22Rv1 (cell line): ENCODE measurements at regions not wholly inside any gene's neighbourhood (a gene's known extent, or its start where the extent isn't known, plus 50 kb on each side); places are given as distances from the start of the nearest gene placed in this dataset.
"Not testable (repeated sequence)": the region's sequence is repeated elsewhere in the genome, so short reads cannot be mapped to it uniquely, and the experiment has no call there.

Experiments used
- H3K27ac ChIP-seq: fragments of 450-650 bp; 2 replicates; pipeline ENCODE4 v1.5.1; 2017
- ZFX ChIP-seq: fragments of 450-650 bp; IDR thresholded peaks from 2 replicates; pipeline ENCODE4 v1.6.1; 2017; ENCODE audit warnings: antibody characterized with exemption, borderline replicate concordance
- TF ChIP-seq, protein P1 (sequence below): fragments of 450-650 bp; IDR thresholded peaks from 2 replicates; pipeline ENCODE4 v1.5.1; 2017; ENCODE audit warnings: mild to moderate bottlenecking

DNA sequence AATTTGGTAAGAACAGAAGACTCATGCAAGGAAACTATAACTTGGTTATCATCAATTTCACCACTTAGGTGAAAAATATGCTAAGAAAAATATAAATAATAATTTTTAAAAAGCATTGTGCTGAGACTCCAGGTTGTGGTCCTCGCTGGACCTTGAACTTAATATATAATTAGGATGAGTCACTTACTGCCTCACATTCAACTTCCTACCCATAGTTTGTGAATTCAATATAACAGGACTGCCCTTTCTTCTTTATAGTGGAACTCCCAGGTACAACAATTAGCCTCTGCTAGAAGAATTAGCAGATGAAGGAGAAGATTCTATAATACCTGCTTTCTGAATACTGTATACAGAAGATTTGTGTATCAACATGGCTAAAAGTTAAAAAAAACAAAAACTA lies 149.1 kb upstream of the SPRED1 start:
- H3K27ac ChIP-seq, result no peak overlapping the region
- no peak for TF ChIP-seq ZFX
- TF ChIP-seq, protein P1, sequence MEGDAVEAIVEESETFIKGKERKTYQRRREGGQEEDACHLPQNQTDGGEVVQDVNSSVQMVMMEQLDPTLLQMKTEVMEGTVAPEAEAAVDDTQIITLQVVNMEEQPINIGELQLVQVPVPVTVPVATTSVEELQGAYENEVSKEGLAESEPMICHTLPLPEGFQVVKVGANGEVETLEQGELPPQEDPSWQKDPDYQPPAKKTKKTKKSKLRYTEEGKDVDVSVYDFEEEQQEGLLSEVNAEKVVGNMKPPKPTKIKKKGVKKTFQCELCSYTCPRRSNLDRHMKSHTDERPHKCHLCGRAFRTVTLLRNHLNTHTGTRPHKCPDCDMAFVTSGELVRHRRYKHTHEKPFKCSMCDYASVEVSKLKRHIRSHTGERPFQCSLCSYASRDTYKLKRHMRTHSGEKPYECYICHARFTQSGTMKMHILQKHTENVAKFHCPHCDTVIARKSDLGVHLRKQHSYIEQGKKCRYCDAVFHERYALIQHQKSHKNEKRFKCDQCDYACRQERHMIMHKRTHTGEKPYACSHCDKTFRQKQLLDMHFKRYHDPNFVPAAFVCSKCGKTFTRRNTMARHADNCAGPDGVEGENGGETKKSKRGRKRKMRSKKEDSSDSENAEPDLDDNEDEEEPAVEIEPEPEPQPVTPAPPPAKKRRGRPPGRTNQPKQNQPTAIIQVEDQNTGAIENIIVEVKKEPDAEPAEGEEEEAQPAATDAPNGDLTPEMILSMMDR, result no peak

DNA sequence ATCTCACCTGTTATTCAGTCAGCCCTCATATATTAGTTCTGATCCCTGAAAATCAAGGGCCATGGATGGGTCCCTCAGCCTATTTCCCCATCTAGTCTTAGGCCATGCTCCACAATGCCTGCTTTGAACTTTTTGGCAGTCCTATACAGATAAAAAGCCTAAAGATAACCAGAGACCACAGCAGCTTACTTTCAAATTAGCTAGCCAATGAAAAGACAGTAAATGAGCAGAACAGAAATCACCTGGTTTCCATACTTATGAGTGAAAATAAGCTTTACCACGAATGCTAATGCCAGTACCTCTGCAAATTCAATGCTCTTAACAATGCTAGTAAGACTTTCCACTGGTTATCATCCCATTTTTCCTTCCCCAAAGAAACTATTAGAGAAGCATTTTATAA lies 141.6 kb upstream of the SPRED1 start:
- no peak for TF ChIP-seq ZFX
- TF ChIP-seq, protein P1, result no peak
- no peak overlapping the region for H3K27ac ChIP-seq

DNA sequence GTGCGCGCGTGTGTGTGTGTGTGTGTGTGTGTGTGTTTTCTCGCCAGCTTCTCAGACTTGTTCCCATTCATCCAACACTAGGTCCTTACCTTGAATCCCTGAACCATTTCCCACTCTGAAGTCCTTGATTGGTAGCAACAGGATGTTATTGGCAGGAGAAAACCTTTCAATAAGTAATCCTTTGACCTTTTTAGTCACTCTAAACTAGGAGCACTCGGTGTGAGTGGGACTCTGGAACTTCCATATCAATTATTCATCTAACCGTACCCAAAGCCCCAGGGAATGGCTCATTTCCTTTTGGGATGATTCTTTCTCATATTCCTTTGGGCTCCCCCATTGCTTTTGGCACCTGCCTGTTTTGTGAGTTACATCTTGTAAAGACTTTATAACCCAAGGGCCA lies 140.2 kb upstream of the SPRED1 start:
- TF ChIP-seq ZFX, result no peak
- TF ChIP-seq, protein P1, result no peak
- no peak overlapping the region for H3K27ac ChIP-seq

DNA sequence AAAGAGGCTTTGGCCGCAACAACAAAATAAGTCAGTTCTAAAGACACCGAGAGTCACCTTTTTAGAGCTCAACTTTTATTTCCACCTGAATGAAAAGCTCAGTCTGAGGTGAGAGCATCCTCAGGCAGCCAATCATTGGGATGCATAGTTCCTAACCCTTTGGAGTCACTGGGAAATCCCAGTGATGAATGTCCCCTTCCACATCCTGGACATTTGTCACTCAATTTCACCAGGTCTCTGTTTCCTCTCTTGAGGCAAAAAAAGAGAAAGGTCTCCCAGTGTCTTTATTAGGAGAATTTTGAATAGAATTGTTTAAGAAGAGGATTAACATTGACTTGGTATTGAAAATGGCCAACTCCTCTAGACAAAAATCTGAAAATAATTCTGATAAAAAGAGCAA lies 137.5 kb upstream of the SPRED1 start:
- H3K27ac ChIP-seq, result no peak overlapping the region
- TF ChIP-seq ZFX, result no peak
- TF ChIP-seq, protein P1, result no peak

DNA sequence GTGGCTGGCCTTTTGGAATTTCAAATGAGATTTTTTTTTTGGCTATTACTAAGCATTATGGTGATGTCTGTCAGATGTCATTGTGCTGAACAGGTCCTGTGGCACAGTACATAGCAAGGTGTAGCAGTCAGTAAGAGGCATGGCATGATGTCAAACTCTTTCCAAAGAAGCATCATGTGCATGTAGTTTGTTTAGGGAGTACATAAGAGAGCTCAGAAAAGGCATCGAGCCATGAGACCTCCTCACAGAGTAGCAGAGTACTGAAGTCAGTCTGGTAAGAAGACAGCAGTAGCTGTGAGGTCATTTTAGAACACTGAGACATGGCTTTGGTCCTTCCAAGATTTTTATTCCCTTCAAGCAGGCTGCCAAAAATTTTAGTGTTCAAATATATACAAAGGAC lies 134.9 kb upstream of the SPRED1 start:
- no peak overlapping the region for H3K27ac ChIP-seq
- TF ChIP-seq, protein P1, result no peak
- no peak for TF ChIP-seq ZFX

DNA sequence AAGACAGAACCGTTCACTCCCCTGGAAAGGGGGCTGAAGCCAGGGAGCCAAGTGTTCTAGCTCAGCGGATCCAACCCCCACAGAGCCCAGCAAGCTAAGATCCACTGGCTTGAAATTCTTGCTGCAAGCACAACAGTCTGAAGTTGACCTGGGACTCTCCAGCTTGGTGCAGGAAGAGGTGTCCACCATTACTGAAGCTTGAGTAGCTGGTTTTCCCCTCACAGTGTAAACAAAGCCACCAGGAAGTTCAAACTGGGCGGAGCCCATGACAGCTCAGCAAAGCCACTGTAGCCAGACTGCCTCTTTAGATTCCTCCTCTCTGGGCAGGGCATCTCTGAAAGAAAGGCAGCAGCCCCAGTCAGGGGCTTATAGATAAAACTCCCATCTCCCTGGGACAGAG lies 132.8 kb upstream of the SPRED1 start:
- not testable (repeated sequence) for H3K27ac ChIP-seq

DNA sequence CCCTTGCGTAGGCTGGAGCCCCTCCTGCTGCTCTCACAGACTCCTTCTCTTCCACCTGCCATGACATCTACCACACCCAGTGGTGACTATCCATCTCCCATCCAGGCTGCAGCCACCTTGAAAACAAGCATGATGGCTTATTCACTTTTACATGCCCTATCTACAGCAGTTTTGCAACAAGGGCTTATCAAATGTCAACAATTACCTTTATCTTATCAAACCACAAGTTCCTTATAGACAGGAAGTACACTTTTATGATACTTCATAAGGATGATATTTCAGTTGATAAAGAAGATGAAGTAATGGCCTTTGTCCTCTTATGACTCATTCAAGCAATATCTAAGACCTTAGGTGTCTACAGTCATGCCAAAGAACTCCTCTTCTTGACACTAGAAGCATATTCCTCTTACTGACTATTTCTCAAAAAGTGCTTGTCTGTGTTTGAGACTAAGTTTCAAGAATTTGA lies 125.3 kb upstream of the SPRED1 start:
- H3K27ac ChIP-seq, result no peak overlapping the region
- TF ChIP-seq, protein P1, result no peak
- no peak for TF ChIP-seq ZFX

DNA sequence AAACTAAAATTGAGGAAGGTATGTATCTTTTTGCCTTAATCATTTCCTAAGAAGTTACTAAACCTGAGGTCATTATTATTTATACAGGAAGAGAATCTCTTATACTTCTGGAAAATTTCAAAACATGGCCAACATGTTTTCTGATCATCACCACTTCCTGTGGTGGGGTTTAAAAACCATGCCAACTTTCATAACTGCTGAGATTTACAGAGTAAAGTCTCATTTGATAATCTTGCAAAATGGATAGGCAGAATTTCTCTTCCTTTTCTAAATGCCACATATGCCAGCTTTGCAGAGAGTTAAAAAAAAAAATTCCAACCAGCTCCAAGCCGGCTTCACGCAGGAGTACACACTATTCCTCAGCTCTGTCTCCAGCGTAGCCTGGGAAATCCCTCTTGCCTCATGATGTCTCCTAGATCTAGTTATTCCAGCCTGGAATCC lies 124.3 kb upstream of the SPRED1 start:
- H3K27ac ChIP-seq, result no peak overlapping the region
- TF ChIP-seq ZFX, result no peak

DNA sequence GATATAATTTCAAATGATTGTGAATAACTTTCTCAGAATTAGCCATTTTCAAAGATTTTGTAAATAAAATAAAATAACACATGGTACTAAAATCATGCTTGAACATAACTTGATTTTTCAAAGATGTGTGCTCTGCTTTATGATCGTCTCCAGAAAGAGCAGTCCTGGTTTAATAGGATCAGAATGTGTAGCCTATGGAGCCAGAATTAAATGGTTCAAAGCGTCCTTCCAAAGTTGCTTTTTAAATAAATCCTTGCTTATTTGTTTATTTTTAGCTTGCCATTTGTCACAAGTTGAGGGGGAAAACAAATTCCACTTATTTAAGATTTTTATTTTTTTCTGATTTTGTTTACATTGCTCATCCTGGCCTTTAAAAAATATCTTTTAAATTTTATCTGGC lies 123.7 kb upstream of the SPRED1 start:
- no peak overlapping the region for H3K27ac ChIP-seq
- no peak for TF ChIP-seq ZFX
- TF ChIP-seq, protein P1, result no peak
